H9 (cell line): ENCODE measurements at regions not wholly inside any gene's neighbourhood (a gene's known extent, or its start where the extent isn't known, plus 50 kb on each side); places are given as distances from the start of the nearest gene placed in this dataset.

Experiments
- DNase-seq: peaks from one replicate; pipeline ENCODE4 v3.0.0-alpha.2; 2017
- H2AFZ ChIP-seq: one replicate; pipeline ENCODE4 v1.6.1; 2013; ENCODE audit warnings: mild to moderate bottlenecking, low read length, control low read depth, moderate library complexity
- H2AK5ac ChIP-seq: 2 replicates; pipeline ENCODE4 v1.6.1; 2013; ENCODE audit warnings: low read length, control low read depth, mixed read lengths; ENCODE audit not compliant: insufficient read length
- H2BK120ac ChIP-seq: one replicate; pipeline ENCODE4 v1.6.1; 2013; ENCODE audit warnings: low read depth, mild to moderate bottlenecking, low read length, control low read depth, inconsistent platforms; ENCODE audit not compliant: poor library complexity, severe bottlenecking
- H2BK12ac ChIP-seq: 2 replicates; pipeline ENCODE4 v1.6.1; 2013; ENCODE audit warnings: low read length, control low read depth, mixed read lengths, low read depth; ENCODE audit not compliant: insufficient read length
- H2BK15ac ChIP-seq: 2 replicates; pipeline ENCODE4 v1.6.1; 2013; ENCODE audit warnings: low read depth, low read length, control low read depth
- H2BK20ac ChIP-seq: one replicate; pipeline ENCODE4 v1.6.1; 2013; ENCODE audit warnings: low read depth, mild to moderate bottlenecking, low read length, control low read depth, inconsistent platforms; ENCODE audit not compliant: poor library complexity, severe bottlenecking
- H2BK5ac ChIP-seq: 2 replicates; pipeline ENCODE4 v1.6.1; 2013; ENCODE audit warnings: low read length, control low read depth, mixed read lengths; ENCODE audit not compliant: insufficient read length
- H3K14ac ChIP-seq: 2 replicates; pipeline ENCODE4 v1.6.1; 2013; ENCODE audit warnings: low read length, control low read depth; ENCODE audit not compliant: insufficient read depth
- H3K18ac ChIP-seq: 2 replicates; pipeline ENCODE4 v1.6.1; 2013; ENCODE audit warnings: low read depth, mild to moderate bottlenecking, mixed read lengths, low read length, control low read depth; ENCODE audit not compliant: insufficient read length
- H3K23ac ChIP-seq: 2 replicates; pipeline ENCODE4 v1.6.1; 2013; ENCODE audit warnings: low read length, control low read depth, mixed read lengths, low read depth; ENCODE audit not compliant: insufficient read length
- H3K23me2 ChIP-seq: 2 replicates; pipeline ENCODE4 v1.6.1; 2013; ENCODE audit warnings: low read depth, mild to moderate bottlenecking, mixed read lengths, low read length, control low read depth; ENCODE audit not compliant: insufficient read length, poor library complexity, severe bottlenecking
- H3K27ac ChIP-seq: 2 replicates; pipeline ENCODE4 v1.5.1; 2013; ENCODE audit warnings: low read length, control low read depth, mixed read lengths, low read depth; ENCODE audit not compliant: insufficient read length
- H3K27me3 ChIP-seq: 2 replicates; pipeline ENCODE4 v1.6.1; 2013; ENCODE audit warnings: low read length, control low read depth, inconsistent platforms; ENCODE audit not compliant: insufficient read depth
- H3K4ac ChIP-seq: 2 replicates; pipeline ENCODE4 v1.6.1; 2013; ENCODE audit warnings: low read depth, mild to moderate bottlenecking, control low read depth, inconsistent platforms, low read length, moderate library complexity
- H3K4me1 ChIP-seq: 2 replicates; pipeline ENCODE4 v1.6.1; 2013; ENCODE audit warnings: low read length, control low read depth, inconsistent platforms; ENCODE audit not compliant: insufficient read depth
- H3K4me2 ChIP-seq: 2 replicates; pipeline ENCODE4 v1.6.1; 2013; ENCODE audit warnings: low read length, control low read depth, mixed read lengths; ENCODE audit not compliant: insufficient read length, insufficient read depth
- H3K56ac ChIP-seq: 2 replicates; pipeline ENCODE4 v1.6.1; 2013; ENCODE audit warnings: low read depth, mild to moderate bottlenecking, mixed read lengths, low read length, control low read depth; ENCODE audit not compliant: insufficient read length
- H3K79me1 ChIP-seq: 2 replicates; pipeline ENCODE4 v1.6.1; 2013; ENCODE audit warnings: low read depth, mild to moderate bottlenecking, moderate library complexity, low read length, control low read depth, inconsistent platforms; ENCODE audit not compliant: insufficient read depth, poor library complexity, severe bottlenecking
- H3K79me2 ChIP-seq: 2 replicates; pipeline ENCODE4 v1.6.1; 2013; ENCODE audit warnings: low read length, control low read depth, inconsistent platforms; ENCODE audit not compliant: insufficient read depth
- H3K9ac ChIP-seq: 2 replicates; pipeline ENCODE4 v1.6.1; 2013; ENCODE audit warnings: low read length, control low read depth, mixed read lengths; ENCODE audit not compliant: insufficient read length; ENCODE audit errors: extremely low read depth
- H3K9me3 ChIP-seq: one replicate; pipeline ENCODE4 v1.6.1; 2013; ENCODE audit warnings: low read depth, low read length, inconsistent platforms; ENCODE audit not compliant: control insufficient read depth
- H3T11ph ChIP-seq: one replicate; pipeline ENCODE4 v1.6.1; 2013; ENCODE audit warnings: mild to moderate bottlenecking, low read length, control low read depth, inconsistent platforms
- H4K20me1 ChIP-seq: one replicate; pipeline ENCODE4 v1.6.1; 2013; ENCODE audit not compliant: control insufficient read depth, insufficient read length, insufficient read depth
- H4K5ac ChIP-seq: 2 replicates; pipeline ENCODE4 v1.6.1; 2013; ENCODE audit warnings: low read depth, mild to moderate bottlenecking, mixed read lengths, low read length, control low read depth; ENCODE audit not compliant: insufficient read length
- H4K8ac ChIP-seq: replicated peaks from 2 replicates; pipeline ENCODE4 v1.6.1; 2013; ENCODE audit warnings: low read length, control low read depth, mixed read lengths, low read depth; ENCODE audit not compliant: insufficient read length
- H4K91ac ChIP-seq: 2 replicates; pipeline ENCODE4 v1.6.1; 2013; ENCODE audit warnings: low read depth, mild to moderate bottlenecking, moderate library complexity, mixed read lengths, low read length, control low read depth; ENCODE audit not compliant: insufficient read length
- H3K27ac Mint-ChIP-seq, 3 experiments: 2 replicates in 2 of 3; 3 replicates in 1 of 3; pipeline ENCODE4 v1.8.0; 2020 to 2021; ENCODE audit warnings: mixed read lengths in 3 of 3, mild to moderate bottlenecking in 1 of 3, moderate library complexity in 1 of 3
- H3K27me3 Mint-ChIP-seq: 2 replicates; pipeline ENCODE4 v1.8.0; 2021; ENCODE audit warnings: low read depth, mild to moderate bottlenecking, moderate library complexity, mixed read lengths
- H3K36me3 Mint-ChIP-seq, 3 experiments: 2 replicates in 2 of 3; 3 replicates in 1 of 3; pipeline ENCODE4 v1.8.0; 2020 to 2021; ENCODE audit warnings: low read depth in 3 of 3, mixed read lengths in 3 of 3; ENCODE audit not compliant: insufficient read depth in 1 of 3
- H3K4me1 Mint-ChIP-seq, 2 experiments: 2 replicates each; pipeline ENCODE4 v1.8.0; 2020; ENCODE audit warnings: mixed read lengths in 2 of 2
- H3K4me3 Mint-ChIP-seq, 2 experiments: 2 replicates in 1 of 2; 3 replicates in 1 of 2; pipeline ENCODE4 v1.8.0; 2020 to 2021; ENCODE audit warnings: mild to moderate bottlenecking in 2 of 2, mixed read lengths in 2 of 2, moderate library complexity in 1 of 2
- H3K9me3 Mint-ChIP-seq, 2 experiments: 2 replicates in 1 of 2; 3 replicates in 1 of 2; pipeline ENCODE4 v1.8.0; 2020; ENCODE audit warnings: mild to moderate bottlenecking in 2 of 2, mixed read lengths in 2 of 2, moderate library complexity in 1 of 2
- WGBS: extraction: QIAGEN DNeasy Blood & Tissue Kit; methylation state at CpG from one replicate; pipeline ENCODE4 v1.1.7; 2013; ENCODE audit warnings: missing lambda C conversion rate, low lambda C conversion rate, mixed read lengths; ENCODE audit not compliant: insufficient read length; ENCODE audit errors: extremely low coverage; 5-methylcytosine and 5-hydroxymethylcytosine counted together
- TF ChIP-seq, protein P1 (sequence below): fragments of 200-600 bp; sonication (generic); conservative IDR thresholded peaks from 3 replicates; pipeline ENCODE4 v1.8.0; 2021; ENCODE audit warnings: antibody characterized with exemption, mild to moderate bottlenecking

DNA sequence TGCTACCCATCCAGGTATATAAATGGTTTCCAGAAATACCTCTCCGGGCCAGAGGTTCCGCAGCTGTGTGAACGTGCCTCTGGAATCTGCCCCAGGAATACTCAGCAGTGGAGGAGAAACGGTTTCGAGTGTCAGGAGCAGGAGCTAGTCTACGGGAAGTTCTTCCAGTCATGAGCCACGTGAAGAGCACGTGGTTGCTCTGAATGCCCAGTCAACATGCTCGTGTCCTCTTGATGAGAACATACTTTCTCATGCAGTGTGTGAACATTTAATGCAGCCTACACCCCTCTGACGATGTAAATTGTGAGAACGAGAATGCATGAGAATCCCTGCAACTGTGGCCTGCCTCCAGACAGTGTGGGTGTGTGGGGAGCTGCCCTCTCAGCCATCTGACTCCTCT is 277.0 kb upstream of the SHH start:
- H2BK12ac ChIP-seq, result no peak overlapping the region
- H3K4me1 Mint-ChIP-seq, result peaks cover 11 to 13% of the 10 kb centered on the region in 2 experiments
- no peak overlapping the region for H2BK15ac ChIP-seq
- H4K5ac ChIP-seq, result no peak overlapping the region
- no peaks in the 10 kb centered on the region; the same call in 1 of the 2 replicates for H3K4me1 ChIP-seq
- no peaks in the 10 kb centered on the region; the same call in 1 of the 2 replicates for H3K27me3 Mint-ChIP-seq
- H4K8ac ChIP-seq, result no peak overlapping the region
- no peak overlapping the region for H3K14ac ChIP-seq
- H3K4ac ChIP-seq, result no peak overlapping the region
- H3K23me2 ChIP-seq, result no peaks in the 10 kb centered on the region
- H2BK120ac ChIP-seq, result no peak overlapping the region
- no peak overlapping the region for H2AFZ ChIP-seq
- no peak overlapping the region for H3K4me3 Mint-ChIP-seq
- no peak overlapping the region for H3K56ac ChIP-seq
- H2BK20ac ChIP-seq, result no peak overlapping the region
- peaks cover 0 to 7% of the 10 kb centered on the region in 2 experiments; a peak in 2 of 5 replicates for H3K9me3 Mint-ChIP-seq
- no peaks in the 10 kb centered on the region; the same call in 1 of the 2 replicates for H3K27me3 ChIP-seq
- no peaks in the 10 kb centered on the region for H3K36me3 Mint-ChIP-seq
- H3T11ph ChIP-seq, result no peak overlapping the region
- no peaks in the 10 kb centered on the region for H3K79me2 ChIP-seq
- H3K23ac ChIP-seq, result no peak overlapping the region
- H4K20me1 ChIP-seq, result no peaks in the 10 kb centered on the region
- no peak overlapping the region for H3K27ac Mint-ChIP-seq
- H4K91ac ChIP-seq, result no peak overlapping the region
- no peak overlapping the region for H2BK5ac ChIP-seq
- no peak overlapping the region for H2AK5ac ChIP-seq
- H3K79me1 ChIP-seq, result no peaks in the 10 kb centered on the region
- no peaks in the 10 kb centered on the region for H3K9me3 ChIP-seq
- H3K27ac ChIP-seq, result no peak overlapping the region
- H3K9ac ChIP-seq, result no peak overlapping the region
- DNase-seq, result no peak
- H3K4me2 ChIP-seq, result no peak overlapping the region
- TF ChIP-seq, protein P1, sequence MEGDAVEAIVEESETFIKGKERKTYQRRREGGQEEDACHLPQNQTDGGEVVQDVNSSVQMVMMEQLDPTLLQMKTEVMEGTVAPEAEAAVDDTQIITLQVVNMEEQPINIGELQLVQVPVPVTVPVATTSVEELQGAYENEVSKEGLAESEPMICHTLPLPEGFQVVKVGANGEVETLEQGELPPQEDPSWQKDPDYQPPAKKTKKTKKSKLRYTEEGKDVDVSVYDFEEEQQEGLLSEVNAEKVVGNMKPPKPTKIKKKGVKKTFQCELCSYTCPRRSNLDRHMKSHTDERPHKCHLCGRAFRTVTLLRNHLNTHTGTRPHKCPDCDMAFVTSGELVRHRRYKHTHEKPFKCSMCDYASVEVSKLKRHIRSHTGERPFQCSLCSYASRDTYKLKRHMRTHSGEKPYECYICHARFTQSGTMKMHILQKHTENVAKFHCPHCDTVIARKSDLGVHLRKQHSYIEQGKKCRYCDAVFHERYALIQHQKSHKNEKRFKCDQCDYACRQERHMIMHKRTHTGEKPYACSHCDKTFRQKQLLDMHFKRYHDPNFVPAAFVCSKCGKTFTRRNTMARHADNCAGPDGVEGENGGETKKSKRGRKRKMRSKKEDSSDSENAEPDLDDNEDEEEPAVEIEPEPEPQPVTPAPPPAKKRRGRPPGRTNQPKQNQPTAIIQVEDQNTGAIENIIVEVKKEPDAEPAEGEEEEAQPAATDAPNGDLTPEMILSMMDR, result no peak
- WGBS, result no CpG with 5 or more reads among the region's 11 CpGs
- H3K18ac ChIP-seq, result no peak overlapping the region
